ENCODE measurements at regions not wholly inside any gene's neighbourhood (a gene's known extent, or its start where the extent isn't known, plus 50 kb on each side); places are given as distances from the start of the nearest gene placed in this dataset.

DNA sequence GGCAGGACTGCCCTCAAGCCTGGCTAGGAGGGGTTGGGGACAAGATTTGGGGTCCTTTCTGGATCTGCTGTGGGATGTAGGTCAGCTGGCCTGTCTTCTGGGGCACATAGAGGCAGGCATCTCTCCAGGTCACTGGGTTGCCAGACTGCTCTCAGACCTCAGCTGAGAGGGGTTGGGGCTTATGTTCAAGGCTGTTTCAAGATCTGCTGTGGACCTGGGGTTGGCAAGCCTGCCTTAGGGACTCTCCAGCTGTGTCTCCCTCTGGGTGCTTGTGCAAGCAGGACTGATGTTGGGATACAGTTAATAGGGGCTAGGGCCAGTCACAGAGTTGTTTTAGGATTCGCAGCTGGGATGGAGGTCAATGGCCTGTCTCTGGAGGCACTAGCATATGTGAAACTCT is 363.0 kb upstream of the ST6GAL2 start:
- TF ChIP-seq, protein P1, sequence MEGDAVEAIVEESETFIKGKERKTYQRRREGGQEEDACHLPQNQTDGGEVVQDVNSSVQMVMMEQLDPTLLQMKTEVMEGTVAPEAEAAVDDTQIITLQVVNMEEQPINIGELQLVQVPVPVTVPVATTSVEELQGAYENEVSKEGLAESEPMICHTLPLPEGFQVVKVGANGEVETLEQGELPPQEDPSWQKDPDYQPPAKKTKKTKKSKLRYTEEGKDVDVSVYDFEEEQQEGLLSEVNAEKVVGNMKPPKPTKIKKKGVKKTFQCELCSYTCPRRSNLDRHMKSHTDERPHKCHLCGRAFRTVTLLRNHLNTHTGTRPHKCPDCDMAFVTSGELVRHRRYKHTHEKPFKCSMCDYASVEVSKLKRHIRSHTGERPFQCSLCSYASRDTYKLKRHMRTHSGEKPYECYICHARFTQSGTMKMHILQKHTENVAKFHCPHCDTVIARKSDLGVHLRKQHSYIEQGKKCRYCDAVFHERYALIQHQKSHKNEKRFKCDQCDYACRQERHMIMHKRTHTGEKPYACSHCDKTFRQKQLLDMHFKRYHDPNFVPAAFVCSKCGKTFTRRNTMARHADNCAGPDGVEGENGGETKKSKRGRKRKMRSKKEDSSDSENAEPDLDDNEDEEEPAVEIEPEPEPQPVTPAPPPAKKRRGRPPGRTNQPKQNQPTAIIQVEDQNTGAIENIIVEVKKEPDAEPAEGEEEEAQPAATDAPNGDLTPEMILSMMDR (IDR thresholded peaks at IDR 0.05) = no peak
- TF ChIP-seq POLR2AphosphoS5 (IDR thresholded peaks at IDR 0.05) (no peak), POLR2A (IDR thresholded peaks at IDR 0.05) (no peak)
